ENCODE measurements at regions not wholly inside any gene's neighbourhood (a gene's known extent, or its start where the extent isn't known, plus 50 kb on each side); places are given as distances from the start of the nearest gene placed in this dataset.

DNA sequence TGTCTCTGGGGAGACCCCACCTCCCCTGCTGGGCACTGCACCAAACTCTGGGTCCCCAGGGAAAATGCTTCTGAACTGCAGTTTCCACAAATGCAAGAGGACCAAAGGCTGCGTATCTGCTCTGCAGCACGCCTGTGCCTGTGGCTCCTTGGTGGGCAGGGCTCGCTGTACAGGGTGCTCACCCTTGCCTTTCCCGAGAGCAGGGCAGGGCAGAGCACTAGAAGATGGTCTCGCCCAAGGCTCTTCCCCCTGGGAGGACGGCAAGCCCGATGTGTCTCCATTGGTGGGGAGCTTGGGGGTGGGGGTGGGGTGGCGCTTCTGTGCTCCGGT is 175.3 kb upstream of the RTL1 start:
- Histone ChIP-seq H3K9me1 (replicated peaks; ENCODE audit: control insufficient read depth, extremely low read depth, insufficient read depth, low read length) (no peaks in the 10 kb centered on the region), H3K9ac (replicated peaks; ENCODE audit: extremely low read depth, insufficient read depth, low read length) (no peak overlapping the region), H3K4me3 (replicated peaks in 1 of 3; ENCODE audit: insufficient read depth in 1 of 3, low read depth in 1 of 3, low read length in 3 of 3) (no peak overlapping the region), H3K4me1 (ENCODE audit: control insufficient read depth, extremely low read depth, insufficient read depth, low read length) (peaks cover 21% of the 10 kb centered on the region), H3K27ac (ENCODE audit: insufficient read depth, low read depth, low read length) (no peak overlapping the region), H4K20me1 (replicated peaks; ENCODE audit: control insufficient read depth, extremely low read depth, insufficient read depth, low read length) (no peaks in the 10 kb centered on the region), H2AFZ (ENCODE audit: low read depth, low read length) (no peak overlapping the region), H3K79me2 (ENCODE audit: control insufficient read depth, insufficient read depth, low read length) (no peaks in the 10 kb centered on the region), H3K9me3 (replicated peaks; ENCODE audit: control insufficient read depth, insufficient read depth, low read length) (no peaks in the 10 kb centered on the region), H3K36me3 (ENCODE audit: control insufficient read depth in 2 of 2, extremely low read depth in 1 of 2, insufficient read depth in 2 of 2, low read length in 2 of 2) (no peaks in the 10 kb centered on the region), H3K4me2 (ENCODE audit: insufficient read depth, low read length) (no peak overlapping the region), H3K27me3 (ENCODE audit: control insufficient read depth in 2 of 2, insufficient read depth in 2 of 2, low read length in 2 of 2) (no peaks in the 10 kb centered on the region)
- FAIRE-seq (no peak), DNase-seq (ENCODE audit: low read depth, low spot score) (no peak)
- intact Hi-C loops (cut with micrococcal nuclease) (no loop called here), dilution Hi-C loops (cut with MboI; ENCODE audit: extremely low pct_ligation_motif_present, low sequenced_read_pairs) (no loop called here)
- POLR2A ChIA-PET: no interaction called here
- BruUV-seq (replicated peaks): no TSS peak
- CTCF ChIA-PET: interaction anchor here (1.2 to 2.2 kb wide), 3 partner anchors 11 to 156 kb away, joined by 3 to 11 read pairs (median 4); no protein-coding TSS in a partner anchor
- TF ChIP-seq JUN (IDR thresholded peaks at IDR 0.05; ENCODE audit: borderline replicate concordance, insufficient read depth, insufficient read length, low read depth) (no peak), FOS (IDR thresholded peaks at IDR 0.05; ENCODE audit: borderline replicate concordance, insufficient read depth, low read length) (no peak), POLR2AphosphoS5 (IDR thresholded peaks at IDR 0.05; ENCODE audit: insufficient read depth, low read depth, low read length) (no peak), EZH2 (IDR thresholded peaks at IDR 0.05; ENCODE audit: borderline replicate concordance, low read depth, low read length, severe bottlenecking) (no peak), CTCF (IDR thresholded peaks at IDR 0.05; ENCODE audit: extremely low read depth in 1 of 2, insufficient read depth in 1 of 2, low read depth in 1 of 2, low read length in 2 of 2) (no peak), MYC (IDR thresholded peaks at IDR 0.05; ENCODE audit: low read depth, low read length) (no peak)

All from endothelial cell of umbilical vein (primary cell).